Stimulated activated naive CD8-positive, alpha-beta T cell treated with anti-CD3 and anti-CD28 coated beads, Interleukin-15, Interleukin-2, amounts not matched to agents 100 U/mL and 50 U/mL, for 24 hours (primary cell): ENCODE measurements at regions not wholly inside any gene's neighbourhood (a gene's known extent, or its start where the extent isn't known, plus 50 kb on each side); places are given as distances from the start of the nearest gene placed in this dataset.

ENCODE experiments used
- ATAC-seq: fragments of 150-1000 bp; cut with Tn5 transposase; one replicate; pipeline ENCODE4 v1.10.0; 2021
- DNase-seq: peaks from one replicate; pipeline ENCODE4 v3.0.0; 2021

DNA sequence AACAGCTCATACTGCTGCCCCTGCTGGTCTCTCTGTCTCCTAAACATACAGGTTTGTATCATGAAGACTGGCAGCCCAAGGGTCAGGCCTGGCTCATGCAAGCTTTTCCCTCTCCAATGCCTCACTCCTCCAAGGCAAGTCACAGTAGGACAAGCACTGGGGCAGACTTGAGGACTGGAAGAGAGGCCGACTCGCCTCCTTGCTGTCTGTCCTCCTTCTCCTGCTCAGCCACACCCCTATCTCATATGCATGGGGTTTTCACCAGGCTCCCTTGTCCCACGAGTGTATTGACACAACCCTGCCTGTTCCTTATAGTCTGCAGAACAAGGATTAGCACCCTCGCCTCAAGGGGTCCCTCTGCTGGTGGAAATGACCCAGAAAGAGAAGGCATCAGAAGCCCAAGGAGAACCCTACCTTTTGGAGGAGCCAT lies 223.7 kb downstream of the SOX11 start:
- DNase-seq = peak; percentile 17
- no peak for ATAC-seq

DNA sequence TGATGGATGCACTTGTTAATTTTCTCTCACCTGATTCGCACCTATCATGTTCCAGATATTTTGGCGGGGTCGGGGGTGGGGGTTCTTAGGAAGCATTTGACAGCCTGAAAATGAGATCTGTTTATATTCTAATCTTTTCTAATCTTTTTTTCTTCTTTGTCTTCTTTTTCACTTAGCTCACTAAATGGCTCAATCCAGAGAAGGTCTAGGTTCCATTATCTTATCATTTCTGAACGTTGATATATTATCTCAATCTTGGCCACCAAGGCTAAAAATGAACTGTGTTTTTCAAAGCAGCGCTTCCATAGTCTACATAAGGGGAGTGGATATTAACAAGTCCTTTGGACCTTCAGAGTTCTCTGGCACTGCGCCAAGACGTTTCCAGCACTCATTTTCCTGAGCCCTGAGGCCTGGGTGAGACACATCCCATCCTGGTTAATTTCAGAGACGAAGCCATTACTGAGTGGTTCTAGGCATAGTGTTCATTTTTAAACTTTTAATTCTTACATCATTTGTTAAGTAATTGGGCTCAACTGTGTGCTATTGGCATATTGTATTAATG lies 229.0 kb downstream of the SOX11 start:
- DNase-seq = no peak
- no peak for ATAC-seq

- DNase-seq = no peak
- no peak for ATAC-seq
These were observed 232.1 kb downstream of the SOX11 start for GRCh38 chr2:5923957-5924945.

GRCh38 chr2:5925604-5926003 lies 233.4 kb downstream of the SOX11 start:
- ATAC-seq (no peak), DNase-seq (no peak)

DNA sequence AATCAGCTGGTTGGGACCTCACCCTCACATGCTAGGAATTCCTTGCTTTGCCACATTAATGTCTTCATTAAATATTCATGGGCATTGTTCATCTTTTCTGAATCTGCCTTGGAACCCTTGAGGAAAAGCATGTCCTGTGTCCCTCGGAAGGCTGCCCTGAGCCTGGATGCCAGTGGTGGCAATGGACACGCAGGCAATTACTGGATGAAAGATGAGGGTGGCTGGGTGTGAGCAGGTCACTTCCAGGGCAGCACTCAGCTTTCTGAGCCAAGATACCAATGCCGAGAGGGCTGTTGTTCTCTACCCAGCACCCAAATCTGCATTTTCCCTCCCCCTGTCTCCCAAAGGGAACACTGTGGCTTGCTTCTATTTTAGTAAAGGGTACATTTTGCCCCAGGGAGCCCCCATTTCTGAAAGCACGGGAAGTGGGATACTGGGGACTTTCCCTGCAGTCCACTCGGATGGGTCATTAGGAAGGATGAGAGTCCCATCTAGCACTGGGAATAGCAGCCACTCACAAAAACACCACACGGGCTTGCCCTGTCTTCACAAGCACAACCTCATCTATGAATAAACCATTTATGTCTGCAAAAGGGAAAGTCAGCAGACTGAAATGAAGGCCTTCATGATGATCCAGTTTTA lies 234.8 kb downstream of the SOX11 start:
- no peak for ATAC-seq

GRCh38 chr2:5932556-5933469 lies 240.6 kb downstream of the SOX11 start:
- DNase-seq (no peak), ATAC-seq (no peak)

More for the DNA sequence above, 234.8 kb downstream of the SOX11 start:
- no peak for DNase-seq

GRCh38 chr2:5933669-5934068 lies 241.5 kb downstream of the SOX11 start:
- ATAC-seq = no peak

GRCh38 chr2:5937321-5937720 lies 245.1 kb downstream of the SOX11 start:
- DNase-seq (no peak), ATAC-seq (no peak)

More at GRCh38 chr2:5933669-5934068, 241.5 kb downstream of the SOX11 start:
- DNase-seq = no peak

DNA sequence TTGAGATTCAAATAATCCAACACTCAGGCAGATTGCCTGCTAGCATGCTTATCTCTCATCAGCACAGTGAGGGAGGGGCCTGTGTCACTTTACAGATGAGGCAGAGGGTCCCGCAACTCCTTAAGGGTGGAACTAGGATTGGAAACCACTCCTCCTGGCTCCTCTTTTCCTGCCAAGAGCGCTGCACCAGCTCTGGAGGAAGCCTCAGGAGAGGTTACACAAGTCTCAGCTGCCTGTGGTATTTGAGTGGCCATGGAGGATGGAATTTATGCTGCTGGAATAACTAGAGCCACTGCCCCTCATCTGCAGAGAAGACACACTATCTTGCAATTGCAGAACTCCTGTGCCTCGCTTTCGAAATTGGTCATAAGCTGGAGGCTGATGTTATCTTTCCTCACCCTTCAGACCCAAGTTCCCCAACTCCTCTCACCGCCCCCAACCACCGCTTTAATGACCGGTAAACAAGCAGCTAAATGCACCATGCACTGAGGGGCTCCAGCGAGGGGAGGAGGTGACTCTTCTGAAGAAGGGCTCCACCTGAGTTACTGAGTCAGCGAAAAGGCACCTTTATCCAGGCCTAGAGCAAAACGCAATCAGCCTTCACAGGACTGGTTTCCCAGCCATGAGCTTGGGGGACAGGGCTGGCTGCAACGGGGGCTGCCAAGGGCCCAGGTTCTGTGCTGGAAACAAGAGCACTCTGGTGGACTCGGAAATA lies 245.8 kb downstream of the SOX11 start:
- DNase-seq (no peak), ATAC-seq (no peak)

GRCh38 chr2:5938566-5938896 lies 246.3 kb downstream of the SOX11 start:
- ATAC-seq = no peak
- no peak for DNase-seq

DNA sequence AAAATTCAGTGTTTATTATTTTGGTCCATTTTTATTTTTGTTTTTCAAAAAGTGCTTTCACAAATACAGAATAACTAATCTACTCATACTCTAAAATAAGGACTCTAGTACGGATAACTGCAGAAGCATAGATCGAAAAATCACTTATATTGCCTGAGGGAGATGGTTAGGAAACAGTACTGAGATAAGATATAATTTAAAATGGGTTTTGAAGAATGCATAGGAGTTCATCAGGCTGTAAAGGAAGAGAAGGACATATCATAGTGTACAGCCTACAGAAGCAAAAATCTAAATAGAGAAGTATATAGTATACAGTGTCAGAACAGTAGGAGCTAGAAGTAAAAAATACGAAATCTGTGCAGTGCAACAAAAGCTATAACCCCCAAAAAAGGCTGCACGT lies 247.4 kb downstream of the SOX11 start:
- no peak for ATAC-seq

DNA sequence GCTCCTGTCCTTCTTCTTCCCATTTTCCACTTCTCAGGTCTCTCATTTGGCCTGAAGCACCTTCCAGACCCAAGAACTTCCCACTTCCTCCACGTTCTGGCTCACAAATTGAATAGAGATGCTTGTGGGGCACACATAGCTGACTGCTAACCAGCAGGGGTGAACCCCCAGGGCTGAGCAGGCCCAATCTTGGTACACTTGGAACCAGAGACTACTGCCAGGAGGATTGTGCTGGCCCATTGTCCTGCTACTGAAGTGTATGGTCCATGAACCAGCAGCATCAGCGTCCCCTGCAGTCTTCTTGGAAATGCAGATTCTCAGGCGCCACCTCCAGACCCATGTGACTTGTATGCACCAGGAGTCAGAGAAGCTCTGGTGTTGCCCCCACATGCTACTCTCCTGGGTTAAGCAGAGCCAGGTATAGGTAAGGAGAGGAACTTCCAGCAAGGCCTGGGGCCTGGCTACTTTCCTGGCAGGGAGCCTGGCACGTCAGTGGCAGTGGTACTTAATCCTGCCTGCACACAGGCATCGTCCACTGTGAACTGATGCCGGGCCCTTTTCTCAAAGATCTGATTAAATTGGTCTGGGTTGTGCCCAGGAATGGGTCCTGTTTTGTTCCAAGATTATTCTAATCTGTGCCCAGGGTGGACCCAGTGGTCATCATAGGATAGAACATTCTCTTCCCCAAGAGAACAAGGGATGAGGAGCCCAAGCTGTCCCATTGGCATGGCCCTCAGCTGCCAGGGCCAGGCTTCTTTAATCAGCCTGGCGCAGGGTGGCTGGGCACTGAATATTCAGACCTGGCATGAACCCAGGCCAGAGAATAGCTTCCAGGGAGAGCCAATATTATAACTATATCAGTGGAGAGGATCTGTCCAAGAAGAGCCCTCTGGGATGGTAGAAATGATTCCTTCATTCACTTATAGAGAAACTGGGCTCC lies 248.7 kb downstream of the SOX11 start:
- ATAC-seq (no peak), DNase-seq (no peak)

More for the DNA sequence above, 247.4 kb downstream of the SOX11 start:
- DNase-seq = no peak

DNA sequence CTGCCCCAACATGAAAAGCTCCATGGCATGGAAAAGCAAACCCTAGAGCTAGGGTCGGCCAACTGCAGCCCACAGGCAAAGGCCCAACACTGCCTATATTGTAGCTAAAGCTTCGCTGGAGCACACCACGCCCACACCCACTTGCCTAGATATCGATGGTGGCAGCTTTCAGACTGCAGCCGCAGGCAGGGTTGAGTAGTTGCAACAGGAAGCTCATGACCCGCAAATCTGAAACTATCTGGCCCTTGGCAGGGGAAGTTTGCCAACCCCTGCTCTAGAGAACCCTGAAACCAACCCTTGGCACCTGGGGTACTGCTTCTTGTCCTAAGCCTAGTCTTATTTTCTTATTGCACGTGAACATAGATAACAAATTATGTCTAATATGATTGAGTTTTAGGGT lies 250.0 kb downstream of the SOX11 start:
- ATAC-seq (no peak), DNase-seq (no peak)

- DNase-seq (no peak), ATAC-seq (no peak)
These were observed 253.6 kb downstream of the SOX11 start for GRCh38 chr2:5945742-5946141.

DNA sequence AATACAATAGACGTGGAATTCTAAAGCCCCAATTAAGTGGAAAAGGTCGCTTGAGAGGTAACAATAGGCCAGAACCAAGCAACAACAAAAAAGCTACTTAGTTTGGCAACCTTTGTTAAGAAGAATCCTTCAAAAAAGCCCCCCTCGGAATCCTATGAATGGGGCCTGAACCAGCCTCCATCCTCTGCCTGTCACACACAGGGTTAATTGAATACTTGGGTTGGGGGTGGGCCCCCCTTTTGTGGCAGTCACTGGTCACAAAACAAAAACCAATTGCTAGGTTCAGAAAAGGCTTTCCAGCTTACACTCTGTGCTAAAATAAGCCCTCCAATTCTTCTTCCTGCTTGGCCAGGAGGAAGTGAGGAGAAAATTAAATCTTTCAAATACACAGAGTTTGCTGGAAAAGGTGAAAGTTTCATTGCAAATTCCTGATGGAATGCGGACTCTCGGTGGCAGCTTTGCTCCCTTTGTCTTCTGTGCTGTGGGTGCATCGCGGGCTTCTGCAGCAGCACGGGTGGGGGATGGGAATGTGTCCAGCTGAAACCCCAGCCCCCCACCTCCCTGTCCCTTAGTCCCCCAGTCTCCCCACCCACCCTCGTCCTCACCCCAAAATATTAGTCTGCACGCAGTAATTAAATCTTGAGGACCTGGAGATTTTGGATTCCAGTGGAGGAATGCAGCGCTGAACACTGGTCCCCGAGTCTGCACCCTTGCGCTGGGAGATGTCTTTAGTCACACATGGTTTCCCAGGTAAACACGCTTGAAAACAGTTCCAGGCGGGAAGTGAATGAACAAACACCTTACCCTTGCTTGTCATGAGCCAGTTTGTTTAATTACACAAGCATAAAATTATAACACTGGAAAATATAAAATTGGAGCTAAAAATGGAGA lies 254.3 kb downstream of the SOX11 start:
- ATAC-seq (no peak), DNase-seq (no peak)

- no peak for DNase-seq
- ATAC-seq = no peak
These were observed 258.6 kb downstream of the SOX11 start for GRCh38 chr2:5950736-5951135.

DNA sequence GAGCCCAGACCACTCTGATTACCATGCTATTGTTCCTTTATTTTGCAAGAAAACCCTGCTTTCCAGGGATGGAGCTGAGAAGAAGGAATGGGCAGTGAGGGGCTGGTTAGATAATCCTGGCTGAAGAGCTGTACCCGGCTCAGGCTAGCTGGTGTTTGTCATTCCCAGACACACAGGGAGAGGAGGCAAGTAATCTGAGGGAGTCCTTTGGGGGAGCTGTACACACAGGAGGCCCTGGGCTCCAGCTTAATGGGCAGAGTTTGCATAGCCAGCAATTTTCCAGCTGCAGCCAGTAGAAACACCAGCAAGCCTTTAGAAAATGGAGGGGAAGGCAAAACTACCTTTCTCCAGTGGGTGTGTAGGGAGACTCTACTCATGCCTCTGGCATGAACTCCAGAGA lies 259.3 kb downstream of the SOX11 start:
- ATAC-seq = no peak

GRCh38 chr2:5953525-5953924 lies 261.3 kb downstream of the SOX11 start:
- ATAC-seq (no peak), DNase-seq (no peak)

More for the DNA sequence above, 259.3 kb downstream of the SOX11 start:
- DNase-seq = no peak

DNA sequence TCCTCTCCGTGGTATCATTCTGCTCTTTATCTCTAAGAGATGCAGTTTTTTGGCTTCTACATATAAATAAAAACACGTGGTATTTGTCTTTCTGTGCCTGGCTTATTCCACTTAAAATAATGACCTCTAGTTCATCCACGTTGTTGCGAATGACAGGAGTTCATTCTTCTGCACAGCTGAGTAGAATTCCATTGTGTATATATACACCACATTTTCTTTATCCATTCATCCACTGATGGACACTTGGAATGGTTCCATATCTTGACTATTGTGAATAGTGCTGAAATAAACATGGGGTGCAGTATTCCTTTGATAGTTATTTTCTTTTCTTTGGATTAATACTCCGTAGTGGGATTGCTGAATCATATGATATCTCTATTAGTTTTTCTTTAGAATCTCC lies 262.3 kb downstream of the SOX11 start:
- ATAC-seq (no peak), DNase-seq (no peak)
